ENCODE measurements at regions not wholly inside any gene's neighbourhood (a gene's known extent, or its start where the extent isn't known, plus 50 kb on each side); places are given as distances from the start of the nearest gene placed in this dataset.

DNA sequence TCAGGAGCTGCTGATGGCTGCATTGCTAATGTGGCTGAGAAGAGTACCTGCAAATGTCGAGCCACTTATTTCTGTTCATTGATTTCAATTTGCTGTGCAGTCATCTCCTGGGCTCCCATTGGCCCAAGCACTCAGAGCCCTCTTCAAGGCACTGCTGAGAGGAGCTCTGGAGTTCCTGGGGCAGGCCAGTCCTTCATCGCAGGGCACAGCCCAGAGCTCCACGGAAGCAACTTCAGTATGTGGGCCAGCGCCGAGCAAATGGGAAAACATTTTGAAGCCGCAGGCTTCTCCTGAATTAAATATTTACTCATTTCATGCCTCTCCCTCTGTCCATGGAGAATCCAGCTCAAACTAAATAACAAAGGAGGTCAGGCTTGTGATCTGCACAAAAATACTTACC, 383.3 kb downstream of the BCOR start:
- no peak for DNase-seq (ENCODE audit: low read depth)

DNA sequence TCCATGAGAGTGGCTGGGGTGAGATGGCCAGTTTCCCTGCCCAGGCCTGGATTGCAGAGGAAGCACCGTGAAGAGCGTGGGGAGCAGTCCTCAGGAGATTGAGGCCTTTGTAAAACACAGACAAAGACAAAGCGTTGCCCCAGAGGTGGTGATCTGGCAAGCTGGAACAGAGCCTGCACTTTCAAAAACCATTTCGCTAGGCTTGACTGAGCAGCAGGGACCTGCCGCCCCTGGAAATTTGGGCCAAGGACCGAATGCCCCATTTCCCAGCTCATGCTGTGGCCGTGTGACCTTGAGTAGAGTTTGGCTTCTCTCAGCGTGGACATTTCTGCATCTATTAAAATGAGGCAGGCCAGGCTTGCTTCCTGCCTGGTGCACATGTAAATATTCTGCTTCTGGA, 381.4 kb downstream of the BCOR start:
- DNase-seq (ENCODE audit: low read depth) = no peak

DNA sequence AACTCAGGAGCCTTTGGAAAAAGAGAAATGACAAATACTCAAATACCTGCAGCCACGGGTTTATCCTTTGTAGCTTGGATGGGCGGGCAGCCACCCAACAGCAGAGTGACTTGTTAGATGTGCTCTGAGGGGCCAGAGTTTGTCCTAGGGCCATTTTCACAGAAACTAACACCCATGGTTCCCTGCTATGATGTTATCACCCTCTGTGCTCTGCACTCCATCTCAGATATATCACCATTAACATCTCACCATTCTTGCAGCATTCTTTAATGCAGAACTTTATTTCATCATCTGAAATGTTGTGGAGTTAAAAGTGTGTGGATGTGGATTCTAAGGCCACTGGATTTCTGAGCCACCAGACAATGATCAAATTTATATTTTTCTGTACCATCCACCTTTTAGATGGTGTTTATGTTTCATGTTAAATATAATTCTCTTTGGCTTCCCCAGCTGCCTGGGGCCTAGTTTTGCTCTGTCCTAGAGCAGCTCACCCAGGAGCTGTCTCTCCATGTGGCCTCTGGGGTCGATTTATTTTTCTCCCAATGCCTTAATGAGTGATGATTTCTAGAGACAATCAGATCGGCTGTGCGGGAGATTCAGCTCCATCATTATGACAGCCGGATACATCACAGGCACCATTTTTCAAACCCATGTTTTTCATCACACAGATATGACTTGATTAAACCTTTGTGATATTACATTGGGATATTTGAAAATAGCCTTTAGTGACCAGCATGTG, 380.8 kb downstream of the BCOR start:
- no peak for DNase-seq (ENCODE audit: low read depth)

- no peak for DNase-seq (ENCODE audit: low read depth)
Measured at GRCh38 chrX:39718981-39719380, 378.8 kb downstream of the BCOR start.

DNA sequence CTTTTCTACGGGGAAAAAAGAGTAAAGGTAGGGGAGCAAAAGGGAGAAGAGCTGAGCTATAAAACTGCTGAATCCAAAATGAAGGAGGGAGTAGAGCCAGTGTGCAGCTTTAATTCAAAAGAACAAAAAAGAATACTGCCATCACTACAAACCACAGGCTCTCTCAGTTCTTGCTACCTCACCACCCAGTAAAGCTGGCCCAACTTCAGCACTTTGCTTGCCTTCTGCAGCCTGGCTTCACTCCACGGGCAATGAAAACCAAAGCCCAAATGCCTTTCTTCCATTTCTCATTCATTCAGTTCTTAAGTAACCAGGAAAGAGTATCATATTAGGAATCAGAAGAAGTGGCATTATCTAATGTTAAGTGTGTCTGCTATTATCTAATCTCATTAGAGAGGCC, 376.8 kb downstream of the BCOR start:
- DNase-seq (ENCODE audit: low read depth) = no peak

DNA sequence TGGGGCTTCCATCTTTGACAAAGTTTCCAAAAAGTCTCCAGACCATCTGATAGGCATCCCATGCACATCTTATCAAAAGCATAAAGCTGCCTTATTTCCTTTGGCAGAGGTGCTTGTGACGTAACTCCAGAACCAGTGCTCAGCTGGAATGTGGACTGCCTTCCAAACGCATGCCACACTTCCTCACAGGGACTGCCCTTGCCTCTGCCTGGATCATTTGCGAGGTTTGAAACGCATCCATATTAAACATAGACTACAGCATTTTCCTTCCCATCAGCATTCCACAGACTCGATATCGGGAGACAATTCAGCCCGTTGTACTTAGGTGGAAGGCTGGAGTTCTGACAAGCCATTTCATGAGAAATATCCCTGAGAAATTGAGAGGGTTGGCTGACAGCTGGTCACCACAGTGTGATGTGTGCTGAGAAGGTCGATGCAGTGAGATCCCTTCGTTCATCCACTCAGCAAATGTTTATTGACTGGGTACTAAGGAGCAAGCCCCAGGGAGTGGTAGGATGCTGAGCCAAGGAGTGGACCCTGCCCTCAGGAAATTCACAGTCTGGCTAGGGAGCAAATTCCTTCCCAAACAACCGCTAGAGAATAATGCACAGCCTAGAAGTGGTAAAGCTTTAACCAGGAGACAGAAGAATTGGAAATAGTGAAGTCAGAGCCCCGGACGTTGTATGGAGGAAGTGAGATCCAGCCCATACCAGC, 376.0 kb downstream of the BCOR start:
- DNase-seq (ENCODE audit: low read depth) = no peak

GRCh38 chrX:39724544-39724943, 373.2 kb downstream of the BCOR start:
- DNase-seq (ENCODE audit: low read depth) = no peak

GRCh38 chrX:39725114-39725513, 372.6 kb downstream of the BCOR start:
- no peak for DNase-seq (ENCODE audit: low read depth)

GRCh38 chrX:39725928-39726619, 371.7 kb downstream of the BCOR start:
- peak; percentile 84 for DNase-seq (ENCODE audit: low read depth)

- peak; percentile 13 for DNase-seq (ENCODE audit: low read depth)
Measured at GRCh38 chrX:39726771-39727170, 371.0 kb downstream of the BCOR start.

DNA sequence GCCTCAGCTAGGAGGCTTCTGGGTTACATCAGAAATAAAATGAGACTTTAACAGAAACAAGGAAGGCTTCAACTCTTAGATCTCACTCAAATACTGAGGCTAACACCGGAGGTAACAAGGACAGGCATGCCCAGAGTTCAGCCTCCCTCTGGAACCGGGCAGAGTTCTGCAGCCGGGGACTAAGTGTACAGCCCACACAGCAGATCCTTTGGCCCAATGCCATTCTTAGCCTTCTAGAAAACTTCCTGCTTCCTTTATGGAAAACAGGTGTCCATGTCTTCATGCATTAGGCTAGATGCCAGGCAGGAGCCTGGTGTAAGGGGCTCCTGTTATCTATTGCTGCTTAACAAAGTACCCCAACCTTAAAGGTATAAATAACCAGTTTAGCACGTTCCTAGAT, 369.7 kb downstream of the BCOR start:
- DNase-seq (ENCODE audit: low read depth) = peak; percentile 16

DNA sequence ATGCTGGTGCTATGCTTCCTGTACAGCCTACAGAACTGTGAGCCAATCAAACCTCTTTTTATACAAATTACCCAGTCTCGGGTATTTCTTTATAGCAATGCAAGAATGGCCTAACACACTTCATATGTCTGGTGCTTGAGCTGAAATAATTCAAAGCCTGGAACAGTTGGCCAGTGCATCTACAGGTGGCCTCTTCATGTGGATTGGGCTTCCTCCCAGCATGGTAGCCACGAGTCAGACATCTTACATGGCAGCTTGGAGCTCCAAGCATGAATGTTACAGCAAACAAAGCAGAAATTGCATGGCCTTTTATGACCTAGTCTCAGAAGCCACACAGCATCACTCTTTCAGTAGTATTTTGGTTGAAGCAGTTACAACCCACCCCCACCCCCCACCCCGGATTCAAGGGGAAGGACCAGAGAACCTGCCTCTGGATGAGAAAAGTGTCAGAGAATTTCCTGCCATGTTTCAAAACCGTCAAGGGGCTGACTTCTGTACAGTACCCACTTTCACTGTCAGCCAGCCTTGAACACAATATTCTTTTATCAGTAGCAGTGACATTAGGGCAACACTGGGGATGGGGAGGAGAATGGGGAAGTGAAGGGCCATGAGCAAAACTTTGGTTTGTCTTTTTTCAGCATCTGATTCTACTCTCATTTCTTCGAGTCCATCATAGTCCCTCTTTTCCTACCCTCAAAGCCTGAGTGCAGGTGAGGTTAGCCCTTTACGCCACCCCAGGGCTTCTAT, 368.7 kb downstream of the BCOR start:
- no peak for DNase-seq (ENCODE audit: low read depth)

DNA sequence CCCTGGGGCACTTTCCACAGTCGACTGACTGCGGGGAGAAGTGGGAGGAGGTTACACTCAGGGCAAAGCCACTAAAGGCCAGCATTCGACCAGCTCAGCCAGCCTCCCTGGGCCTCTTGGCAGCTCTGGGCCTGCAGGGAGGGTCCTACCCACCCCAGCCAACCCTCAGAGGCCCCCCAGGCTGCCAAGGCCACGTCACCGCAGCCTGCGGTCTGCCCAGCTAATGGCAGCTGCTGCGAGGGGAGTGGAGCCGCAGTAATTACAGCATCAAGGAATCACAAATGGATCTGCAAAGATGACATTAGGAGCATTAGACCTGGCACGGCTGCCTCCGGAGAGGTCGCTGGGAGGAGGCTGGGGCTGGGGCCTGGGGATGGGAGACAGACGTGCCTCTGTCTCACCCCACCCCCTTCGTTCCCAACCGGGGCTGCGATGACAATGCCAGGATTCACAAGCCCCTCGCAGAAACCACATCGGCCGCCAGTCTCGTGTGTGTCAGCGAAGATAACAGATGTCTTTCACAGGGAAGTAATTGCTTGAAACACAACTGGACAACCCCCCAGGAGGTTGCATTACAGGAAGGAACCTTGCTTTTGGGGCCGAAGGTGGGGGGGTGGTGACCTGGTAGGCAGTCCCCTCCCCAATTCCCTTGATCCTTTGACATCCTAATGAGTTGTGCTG, 367.6 kb downstream of the BCOR start:
- no peak for DNase-seq (ENCODE audit: low read depth)

DNA sequence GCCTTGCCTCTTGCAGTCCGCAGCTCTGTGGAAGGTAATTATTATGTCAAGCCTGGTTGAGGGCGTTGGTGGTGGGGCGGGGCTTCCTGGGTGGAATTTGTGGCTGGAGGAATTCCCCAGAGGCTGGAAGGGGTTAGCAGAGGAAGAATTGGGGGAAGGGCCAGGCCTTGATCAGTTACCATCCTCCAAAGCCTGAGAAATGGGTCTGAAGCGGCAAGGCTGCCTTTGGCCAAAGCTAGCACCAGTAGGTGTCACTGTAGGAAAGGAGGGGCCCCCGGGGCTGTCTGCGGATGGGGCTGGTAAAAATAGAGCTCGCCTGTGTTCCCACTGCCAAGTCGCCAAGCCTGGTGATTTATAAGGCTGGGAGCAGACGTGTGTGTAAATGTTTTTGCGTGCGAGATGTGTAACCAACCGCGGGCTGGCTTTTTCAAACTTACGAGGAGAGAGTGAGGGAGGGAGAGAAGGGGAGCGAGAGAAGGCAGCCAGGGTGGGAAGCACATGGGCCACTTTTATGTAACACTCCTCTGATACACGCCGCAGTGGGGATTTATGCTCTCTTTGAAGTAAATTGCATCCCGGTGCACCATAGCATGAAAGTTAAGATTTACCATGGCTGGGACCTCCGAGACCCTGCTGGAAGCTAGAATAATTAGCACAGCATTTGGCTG, 367.0 kb downstream of the BCOR start:
- peak; percentile 82 for DNase-seq (ENCODE audit: low read depth)

GRCh38 chrX:39731330-39731667, 366.5 kb downstream of the BCOR start:
- no peak for DNase-seq (ENCODE audit: low read depth)

- DNase-seq (ENCODE audit: low read depth) = no peak
Measured at GRCh38 chrX:39731735-39732134, 366.0 kb downstream of the BCOR start.

- DNase-seq (ENCODE audit: low read depth) = no peak
Measured at GRCh38 chrX:39733745-39734144, 364.0 kb downstream of the BCOR start.

GRCh38 chrX:39734174-39734776, 363.5 kb downstream of the BCOR start:
- DNase-seq (ENCODE audit: low read depth) = no peak

- DNase-seq (ENCODE audit: low read depth) = peak; percentile 17
Measured at GRCh38 chrX:39736216-39737211, 361.2 kb downstream of the BCOR start.

GRCh38 chrX:39739585-39739984, 358.2 kb downstream of the BCOR start:
- DNase-seq (ENCODE audit: low read depth) = no peak

Measured in amniotic epithelial cell (primary cell).